SHP77 (cell line): ENCODE measurements at regions not wholly inside any gene's neighbourhood (a gene's known extent, or its start where the extent isn't known, plus 50 kb on each side); places are given as distances from the start of the nearest gene placed in this dataset.

Experiments used
- DNase-seq, 2 experiments: peaks; one replicate each; lab custom pipeline; 2025; lab: John Stamatoyannopoulos, UW

- no peak for DNase-seq
These were observed 1534.6 kb upstream of the MIR17HG start for GRCh38 chr13:89812856-89813255.

GRCh38 chr13:89816404-89816803 lies 1531.1 kb upstream of the MIR17HG start:
- no peak for DNase-seq

DNA sequence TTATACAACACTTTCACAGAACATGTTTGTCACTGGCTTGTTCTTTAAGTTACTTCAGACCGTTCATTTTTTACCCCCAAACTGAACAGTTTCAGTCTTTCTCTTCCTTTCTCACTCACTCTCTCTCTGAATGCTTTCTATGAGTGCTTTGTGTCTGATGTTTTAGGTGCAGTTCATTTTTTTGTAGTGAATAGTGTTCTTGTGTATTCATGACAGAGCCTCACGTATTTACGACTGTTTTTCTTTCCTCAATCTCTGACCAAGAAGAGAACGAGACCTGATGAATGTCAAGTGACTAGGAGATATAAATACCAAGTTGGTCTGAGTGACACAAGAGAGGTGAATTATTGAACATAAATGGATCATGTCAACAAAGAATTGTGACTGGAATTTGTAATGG lies 1525.0 kb upstream of the MIR17HG start:
- no peak for DNase-seq

GRCh38 chr13:89827552-89827951 lies 1519.9 kb upstream of the MIR17HG start:
- DNase-seq, result no peak

DNA sequence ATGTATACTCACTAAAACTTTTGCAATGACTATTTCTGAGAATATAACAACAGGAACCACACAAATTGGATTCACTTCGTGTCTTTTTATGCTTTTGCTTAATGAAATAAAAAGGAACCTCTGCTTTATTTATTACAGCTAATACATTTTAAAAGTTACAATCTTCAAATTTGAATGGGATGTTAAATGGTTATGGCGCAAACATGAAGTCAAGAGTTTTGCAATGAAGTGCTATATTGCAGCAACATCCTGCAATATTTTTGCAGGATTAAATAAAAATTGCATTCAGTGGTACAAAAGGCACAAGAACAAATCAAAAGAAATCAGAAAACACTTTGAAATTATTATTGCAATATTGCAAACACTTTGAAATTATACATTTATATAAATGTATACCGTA lies 1519.0 kb upstream of the MIR17HG start:
- no peak for DNase-seq

GRCh38 chr13:89831157-89831556 lies 1516.3 kb upstream of the MIR17HG start:
- no peak for DNase-seq

GRCh38 chr13:89832827-89833226 lies 1514.7 kb upstream of the MIR17HG start:
- no peak for DNase-seq

GRCh38 chr13:89843621-89844020 lies 1503.9 kb upstream of the MIR17HG start:
- no peak for DNase-seq

- DNase-seq, result no peak
These were observed 1501.6 kb upstream of the MIR17HG start for GRCh38 chr13:89845874-89846273.

DNA sequence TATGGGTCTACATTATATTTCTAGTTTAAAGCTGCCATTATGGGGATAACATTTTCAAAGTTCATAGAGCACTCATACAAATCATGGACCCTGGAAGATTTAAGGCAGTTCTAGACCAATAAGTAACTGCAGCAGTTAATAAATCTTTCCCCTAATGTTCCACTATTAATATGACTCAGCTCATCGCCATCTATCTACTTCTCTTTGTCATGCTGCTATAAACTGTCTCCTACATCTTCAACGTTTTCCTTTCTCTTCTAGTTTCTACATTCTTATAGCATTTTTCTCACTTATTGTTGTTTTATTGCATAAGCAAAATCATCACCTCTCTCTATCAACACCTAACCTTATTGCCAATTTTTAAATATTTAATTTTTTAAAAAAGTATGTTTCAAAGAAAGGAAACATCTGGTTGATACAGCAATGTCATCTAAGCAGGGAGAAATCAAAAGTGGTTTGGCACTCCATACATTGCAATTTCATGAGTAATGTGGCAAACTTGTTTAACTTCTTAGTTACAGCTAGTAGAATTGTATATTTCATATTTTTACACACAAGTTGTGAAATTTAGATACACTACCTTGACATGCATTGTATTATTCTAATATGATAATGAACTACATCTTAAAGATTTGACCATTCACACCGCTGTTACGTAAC lies 1500.4 kb upstream of the MIR17HG start:
- DNase-seq, result no peak

DNA sequence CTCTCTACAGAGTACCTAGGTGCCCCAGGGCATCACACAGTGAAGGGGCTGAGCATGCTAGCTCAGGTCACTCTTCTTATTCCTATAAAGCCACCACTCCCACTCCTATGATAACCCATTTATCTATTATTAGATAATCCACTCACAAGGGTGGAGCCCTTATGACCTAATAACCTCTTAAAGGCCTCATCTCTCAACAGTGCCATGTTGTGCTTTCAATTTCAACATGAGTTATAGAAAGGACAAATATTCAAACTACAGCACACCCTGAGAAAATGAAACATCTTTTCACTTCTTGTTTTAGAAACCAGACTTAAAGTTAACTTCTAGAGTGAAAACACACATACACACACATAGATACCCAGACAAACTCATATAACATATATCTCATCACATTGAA lies 1494.9 kb upstream of the MIR17HG start:
- no peak for DNase-seq

GRCh38 chr13:89856512-89856911 lies 1491.0 kb upstream of the MIR17HG start:
- DNase-seq, result no peak

DNA sequence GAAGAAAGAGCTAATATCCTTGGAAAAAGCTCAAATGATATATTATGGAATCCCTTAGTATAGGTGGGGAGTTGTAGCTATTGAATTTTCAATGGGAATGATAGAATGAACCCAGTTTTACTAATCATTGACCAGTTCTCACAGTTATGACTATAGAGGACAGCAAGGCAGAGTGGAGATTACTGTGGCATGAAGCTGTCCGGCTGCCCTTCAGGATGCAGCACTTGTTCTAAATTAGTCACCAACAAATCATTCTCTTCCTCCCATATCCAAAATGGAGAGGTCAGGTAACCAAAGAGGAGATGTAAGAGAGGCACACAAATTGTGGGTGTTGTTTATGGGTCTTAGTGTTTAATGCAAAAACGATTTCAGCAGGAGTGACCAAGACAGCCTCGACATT lies 1490.0 kb upstream of the MIR17HG start:
- no peak for DNase-seq

GRCh38 chr13:89862011-89862690 lies 1485.3 kb upstream of the MIR17HG start:
- no peak for DNase-seq

- no peak for DNase-seq
These were observed 1484.8 kb upstream of the MIR17HG start for GRCh38 chr13:89862691-89863036.

DNA sequence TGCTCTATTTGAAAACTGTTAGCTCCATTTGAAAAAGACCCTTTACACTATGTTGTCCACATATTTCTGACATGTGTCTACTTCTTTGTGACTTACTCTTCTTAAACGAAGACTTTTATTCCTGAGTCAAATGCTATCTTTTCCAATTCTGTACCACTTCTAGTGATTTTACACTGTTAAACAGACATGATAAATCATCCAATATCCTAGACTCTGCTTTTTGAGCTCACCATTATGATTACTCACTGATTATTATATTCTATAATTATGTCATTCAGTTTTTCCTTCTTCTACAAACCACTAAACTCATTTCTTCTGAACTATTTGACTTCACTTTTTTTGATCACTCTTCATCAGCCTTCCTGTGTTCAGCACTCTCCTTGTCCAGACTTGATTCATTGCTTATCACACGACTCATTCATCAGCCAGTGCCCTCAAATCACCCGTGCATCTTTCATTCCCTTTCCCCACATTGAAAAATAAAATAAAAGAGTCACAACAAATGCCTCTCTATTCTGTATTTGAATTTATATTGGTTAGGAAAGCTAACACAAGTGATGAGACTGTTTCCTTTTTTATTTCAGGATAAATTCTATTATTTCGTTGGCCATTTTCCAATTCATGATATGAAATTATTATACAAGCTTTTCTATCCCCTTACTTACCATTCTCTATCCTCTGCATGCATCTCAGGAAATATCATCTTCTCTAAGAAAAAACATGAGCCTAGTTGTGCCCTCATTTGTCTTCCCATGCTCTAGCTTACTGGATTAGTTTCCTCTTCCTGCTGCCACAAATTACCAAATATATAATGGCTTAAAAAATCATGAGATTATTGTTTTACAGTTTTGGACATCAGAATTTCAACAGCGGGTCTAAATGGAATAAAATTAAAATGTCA lies 1482.1 kb upstream of the MIR17HG start:
- no peak for DNase-seq

DNA sequence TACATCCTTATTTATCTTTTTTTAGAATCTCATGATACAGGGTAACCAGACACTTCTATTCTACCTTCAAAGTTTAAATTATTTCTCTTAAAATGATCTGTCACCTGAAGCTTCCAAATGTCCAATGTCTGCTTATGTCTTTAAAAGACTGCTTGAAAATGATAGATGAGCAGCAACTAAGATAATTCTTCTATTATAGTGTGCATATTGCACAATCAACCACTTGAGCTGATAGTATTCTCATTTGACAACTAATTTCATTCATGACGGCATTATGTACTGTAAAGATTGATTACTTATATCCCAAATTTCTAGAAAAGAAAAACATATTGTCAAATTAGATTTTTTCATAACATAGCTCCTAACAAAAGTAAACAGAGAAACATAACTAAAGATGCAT lies 1478.2 kb upstream of the MIR17HG start:
- no peak for DNase-seq

GRCh38 chr13:89878904-89879303 lies 1468.6 kb upstream of the MIR17HG start:
- no peak for DNase-seq

DNA sequence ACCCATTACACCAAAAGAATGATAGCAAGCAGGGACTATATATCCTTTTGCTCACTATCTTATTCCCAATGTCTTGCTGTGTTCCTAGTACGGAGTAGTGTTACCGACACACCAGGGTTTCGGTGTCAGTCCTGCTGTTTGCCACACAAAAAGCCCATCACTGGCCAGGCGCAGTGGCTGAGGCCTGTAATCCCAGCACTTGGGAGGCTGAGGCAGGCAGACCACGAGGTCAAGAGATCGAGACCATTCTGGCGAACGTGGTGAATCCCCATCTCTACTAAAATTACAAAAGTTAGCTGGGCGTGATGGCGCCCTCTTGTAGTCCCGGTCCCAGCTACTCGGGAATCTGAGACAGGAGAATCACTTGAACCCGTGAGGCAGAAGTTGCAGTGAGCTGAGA lies 1467.3 kb upstream of the MIR17HG start:
- no peak for DNase-seq

- no peak for DNase-seq
These were observed 1463.5 kb upstream of the MIR17HG start for GRCh38 chr13:89883893-89884448.

DNA sequence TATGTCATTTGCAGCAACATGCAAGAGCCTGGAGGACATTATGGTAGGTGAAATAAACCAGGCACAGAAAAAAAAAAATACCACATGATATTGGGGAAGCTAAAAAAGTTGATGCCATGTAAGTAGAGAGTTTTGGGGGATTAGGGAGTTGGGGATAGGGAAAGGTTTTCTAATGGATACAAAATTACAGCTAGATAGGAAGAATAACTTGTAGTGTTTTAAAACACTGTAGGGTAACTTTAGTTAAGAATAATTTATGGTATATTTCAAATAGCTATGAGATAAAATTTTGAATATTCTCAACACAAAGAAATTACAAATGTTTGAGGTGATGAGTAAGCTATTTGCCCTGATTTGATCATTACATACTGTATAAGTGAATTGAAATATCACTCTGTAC lies 1456.7 kb upstream of the MIR17HG start:
- no peak for DNase-seq

- no peak for DNase-seq
These were observed 1456.1 kb upstream of the MIR17HG start for GRCh38 chr13:89891416-89891815.

- DNase-seq, result no peak
These were observed 1449.8 kb upstream of the MIR17HG start for GRCh38 chr13:89897681-89898080.
